Heart left ventricle (tissue), 16 donors: ENCODE measurements at regions not wholly inside any gene's neighbourhood (a gene's known extent, or its start where the extent isn't known, plus 50 kb on each side); places are given as distances from the start of the nearest gene placed in this dataset.

ENCODE experiments used
- ATAC-seq, 4 donors: fragments of 200-7000 bp; cut with Tn5 transposase; one replicate each; pipeline ENCODE4 v1.9.1; 2020 to 2022; ENCODE audit warnings: moderate library complexity in 4 of 4, mild to moderate bottlenecking in 3 of 4, moderate number of reproducible peaks in 1 of 4
- DNase-seq, 5 donors: peaks; one replicate each; pipeline ENCODE4 v3.0.0-alpha.2; 2020
- H3K27ac ChIP-seq, 12 donors: fragments of 200-600 bp; sonication (generic) in 4 of 12; one replicate each; pipeline versions ENCODE4 v1.5.0 to v1.8.0; 2016 to 2022; ENCODE audit warnings: mild to moderate bottlenecking in 2 of 12
- H3K27me3 ChIP-seq, 9 donors: fragments of 200-600 bp; sonication (generic) in 2 of 9; one replicate each; pipeline versions ENCODE4 v1.5.1 to v1.8.0; 2016 to 2022; ENCODE audit warnings: mild to moderate bottlenecking in 3 of 9
- H3K36me3 ChIP-seq, 9 donors: fragments of 200-600 bp; sonication (generic) in 2 of 9; one replicate each; pipeline versions ENCODE4 v1.5.0 to v1.8.0; 2018 to 2022; ENCODE audit warnings: mild to moderate bottlenecking in 2 of 9
- H3K4me1 ChIP-seq, 12 donors: fragments of 200-600 bp; sonication (generic) in 4 of 12; one replicate each; pipeline versions ENCODE4 v1.5.0 to v1.8.0; 2016 to 2022; ENCODE audit warnings: mild to moderate bottlenecking in 3 of 12
- H3K4me3 ChIP-seq, 12 donors: fragments of 200-600 bp; sonication (generic) in 4 of 12; one replicate each; pipeline versions ENCODE4 v1.5.0 to v1.8.0; 2017 to 2022; ENCODE audit warnings: mild to moderate bottlenecking in 9 of 12, moderate library complexity in 4 of 12
- H3K9me3 ChIP-seq, 12 donors: fragments of 200-600 bp; sonication (generic) in 4 of 12; one replicate each; pipeline versions ENCODE4 v1.5.0 to v1.8.0; 2016 to 2022; ENCODE audit warnings: mild to moderate bottlenecking in 1 of 12
- POLR2A ChIP-seq, 2 donors: fragments of 450-650 bp; IDR thresholded peaks; one replicate each; pipeline ENCODE4 v1.6.1; 2017; ENCODE audit warnings: antibody characterized with exemption in 2 of 2, mild to moderate bottlenecking in 2 of 2, moderate library complexity in 2 of 2
- WGBS, 4 donors: extraction: QIAGEN DNeasy Blood & Tissue Kit in 2 of 4; methylation state at CpG; one replicate each; pipeline versions ENCODE4 v1.1.5 to v1.1.7; 2013 to 2018; 5-methylcytosine and 5-hydroxymethylcytosine counted together
- intact Hi-C, 10 donors: fragments of 100-400 bp; cut with DNase I; formaldehyde crosslinking; loops; one replicate each; pipeline versions ENCODE4 v1.11.1 to v1.14.2; 2022
- TF ChIP-seq, protein P1 (sequence below), 12 donors: fragments of 200-600 bp; sonication (generic) in 4 of 12; IDR thresholded peaks; one replicate each; pipeline versions ENCODE4 v1.5.0 to v1.8.0; 2018 to 2022; ENCODE audit warnings: antibody characterized with exemption in 12 of 12, mild to moderate bottlenecking in 5 of 12
- donor health status: ischemic (EF 13 %, LVEDD 7.1; RV severe dilation, severe dysfunction).
- donor health status: healthy with polysubstance abuse.
- donor health status: DM: no; HTN: yes; CAD: no.
- donor health status: DM: no; HTN: no; CAD: no.
- donor health status: ischemic (EF 25% LVEDD 6.9; RV normal size, moderate dysfunction).
- donor health status: ischemic (EF 25% LVEDD 5.7; RV mildly dilated, moderate dysfunction).
- donor health status: healthy.
- donor health status: DM: yes; HTN: yes; CAD: no.
- donor health status: ischemic (EF 35%, LVEDD 5.7; RV mildly dilated, moderate dysfunction).
- donor health status: nonischemic (EF 11% LVEDD 7.7; RV severe dilation, severe dysfunction).
- donor health status: DM: yes; HTN: yes; CAD: no.
- donor health status: PGD.
- donor health status: ischemic (EF 29% LVEDD 5.4; RV normal size, mild dysfunction).
- donor health status: nonischemic (EF 23%, LVEDD 6.1; RV moderate dilation, normal function).

DNA sequence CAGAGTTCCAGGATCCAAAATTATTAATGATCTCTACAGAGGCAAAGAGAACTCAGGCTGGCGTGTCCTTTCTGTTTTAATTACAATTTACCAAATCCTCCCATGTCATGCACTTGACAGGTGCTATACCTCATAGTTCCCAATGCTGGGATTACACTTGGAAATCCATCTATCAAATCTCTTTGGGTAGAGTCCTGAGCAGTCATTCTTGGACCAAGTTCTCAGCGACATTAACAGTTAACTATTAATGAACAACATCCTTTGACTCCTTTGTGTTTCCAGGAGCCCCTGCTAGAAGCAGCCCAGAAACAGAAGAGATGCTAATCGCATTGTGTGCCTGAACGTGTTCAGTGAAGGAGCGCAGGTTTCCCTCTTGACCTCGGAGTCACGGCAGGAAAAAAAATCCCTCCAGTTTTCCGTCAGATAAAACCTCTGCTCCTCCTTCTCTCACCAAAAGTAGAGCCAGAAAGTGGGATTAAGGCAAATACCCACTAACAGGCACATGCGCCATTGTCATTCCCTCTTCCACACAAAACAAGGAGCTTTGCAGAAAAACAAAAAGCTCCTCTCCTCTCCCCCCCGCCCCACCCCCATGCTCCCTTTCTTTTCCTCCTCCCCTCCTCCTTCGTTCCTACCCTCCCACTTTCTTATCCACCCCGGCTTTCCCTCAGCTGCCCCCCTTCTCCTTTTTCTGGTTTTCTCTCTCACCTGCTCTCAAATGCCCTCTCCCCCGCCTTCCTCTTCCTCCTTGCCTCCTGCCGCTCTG is 224.7 kb downstream of the ZIC5 start:
- Histone ChIP-seq H3K36me3 (no peaks in the 10 kb centered on the region), H3K27ac (no peak overlapping the region), H3K9me3 (peaks cover 0 to 6% (median 0%) of the 10 kb centered on the region in 12 donors), H3K4me3 (no peak overlapping the region), H3K27me3 (no peaks in the 10 kb centered on the region), H3K4me1 (peaks cover 0 to 13% (median 3%) of the 10 kb centered on the region in 12 donors)
- no peak for ATAC-seq
- intact Hi-C loops: no loop called here
- WGBS, 4 donors: 57 to 74% (median 63%) methylated on average over 14 of the region's 14 CpGs
- TF ChIP-seq, protein P1, sequence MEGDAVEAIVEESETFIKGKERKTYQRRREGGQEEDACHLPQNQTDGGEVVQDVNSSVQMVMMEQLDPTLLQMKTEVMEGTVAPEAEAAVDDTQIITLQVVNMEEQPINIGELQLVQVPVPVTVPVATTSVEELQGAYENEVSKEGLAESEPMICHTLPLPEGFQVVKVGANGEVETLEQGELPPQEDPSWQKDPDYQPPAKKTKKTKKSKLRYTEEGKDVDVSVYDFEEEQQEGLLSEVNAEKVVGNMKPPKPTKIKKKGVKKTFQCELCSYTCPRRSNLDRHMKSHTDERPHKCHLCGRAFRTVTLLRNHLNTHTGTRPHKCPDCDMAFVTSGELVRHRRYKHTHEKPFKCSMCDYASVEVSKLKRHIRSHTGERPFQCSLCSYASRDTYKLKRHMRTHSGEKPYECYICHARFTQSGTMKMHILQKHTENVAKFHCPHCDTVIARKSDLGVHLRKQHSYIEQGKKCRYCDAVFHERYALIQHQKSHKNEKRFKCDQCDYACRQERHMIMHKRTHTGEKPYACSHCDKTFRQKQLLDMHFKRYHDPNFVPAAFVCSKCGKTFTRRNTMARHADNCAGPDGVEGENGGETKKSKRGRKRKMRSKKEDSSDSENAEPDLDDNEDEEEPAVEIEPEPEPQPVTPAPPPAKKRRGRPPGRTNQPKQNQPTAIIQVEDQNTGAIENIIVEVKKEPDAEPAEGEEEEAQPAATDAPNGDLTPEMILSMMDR (IDR thresholded peaks at IDR 0.05): no peak
- no peak for TF ChIP-seq POLR2A (IDR thresholded peaks at IDR 0.05)
- no peak for DNase-seq

DNA sequence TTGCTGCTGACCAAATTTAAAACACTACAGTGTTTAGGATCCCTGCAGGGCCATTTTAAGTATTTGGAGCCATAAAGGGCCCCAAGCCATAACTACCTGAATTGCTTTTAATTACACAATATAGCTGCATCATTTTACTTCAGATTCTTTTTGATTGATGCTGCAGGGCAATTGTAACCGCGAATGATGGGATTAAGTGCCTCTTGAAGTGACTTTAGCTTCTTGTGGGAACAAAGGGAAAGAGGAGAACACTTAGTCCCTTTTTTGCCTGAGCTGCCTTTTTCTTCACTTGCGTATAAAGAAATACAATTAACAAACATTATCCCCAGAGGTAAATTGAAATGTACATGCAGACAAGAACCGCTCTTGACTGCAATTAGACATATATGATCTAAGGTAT is 228.5 kb downstream of the ZIC5 start:
- Histone ChIP-seq H3K27ac (no peak overlapping the region), H3K9me3 (no peaks in the 10 kb centered on the region), H3K27me3 (no peaks in the 10 kb centered on the region), H3K4me3 (no peak overlapping the region), H3K4me1 (peaks cover 0 to 13% (median 3%) of the 10 kb centered on the region in 12 donors), H3K36me3 (no peaks in the 10 kb centered on the region)
- ATAC-seq: no peak
- DNase-seq: no peak
- 90 to 95% (median 94%) methylated on average over 4 of the region's 4 CpGs for WGBS, 4 donors
- TF ChIP-seq POLR2A (IDR thresholded peaks at IDR 0.05): no peak
- TF ChIP-seq, protein P1 (IDR thresholded peaks at IDR 0.05): no peak
- intact Hi-C loops: loop anchor here in 1 of 10 donors (5.0 kb wide), 1 partner anchor 36 kb away; no protein-coding TSS in a partner anchor

DNA sequence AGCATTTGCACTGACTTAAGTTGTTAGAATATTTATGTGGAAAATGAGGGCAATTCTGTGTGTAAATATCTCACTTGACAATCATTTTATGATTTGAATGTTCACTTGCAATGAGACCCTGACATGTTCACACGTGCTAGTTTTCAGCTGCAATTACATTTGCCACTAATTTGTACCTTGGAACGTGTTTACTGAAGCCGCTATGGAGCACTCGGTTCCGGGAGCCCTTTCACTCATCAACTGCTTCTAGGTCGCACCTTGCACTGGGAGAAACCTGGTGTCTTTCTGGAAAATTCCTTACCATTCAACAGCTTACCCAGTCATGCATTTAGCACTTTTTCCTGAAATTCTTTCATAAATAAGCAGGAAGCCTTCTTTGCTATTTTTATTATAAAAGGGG is 229.6 kb downstream of the ZIC5 start:
- Histone ChIP-seq H3K9me3 (no peaks in the 10 kb centered on the region), H3K4me3 (peak overlapping the region in 1 of 12 donors; percentile 14), H3K4me1 (peaks cover 0 to 13% (median 3%) of the 10 kb centered on the region in 12 donors), H3K27ac (no peak overlapping the region), H3K27me3 (no peaks in the 10 kb centered on the region), H3K36me3 (no peaks in the 10 kb centered on the region)
- TF ChIP-seq, protein P1 (IDR thresholded peaks at IDR 0.05): no peak
- no peak for TF ChIP-seq POLR2A (IDR thresholded peaks at IDR 0.05)
- no peak for DNase-seq
- intact Hi-C loops: loop anchor here in 1 of 10 donors (5.0 kb wide), 1 partner anchor 35 kb away; no protein-coding TSS in a partner anchor
- 57 to 72% (median 60%) methylated on average over 6 of the region's 6 CpGs for WGBS, 4 donors
- ATAC-seq: no peak

DNA sequence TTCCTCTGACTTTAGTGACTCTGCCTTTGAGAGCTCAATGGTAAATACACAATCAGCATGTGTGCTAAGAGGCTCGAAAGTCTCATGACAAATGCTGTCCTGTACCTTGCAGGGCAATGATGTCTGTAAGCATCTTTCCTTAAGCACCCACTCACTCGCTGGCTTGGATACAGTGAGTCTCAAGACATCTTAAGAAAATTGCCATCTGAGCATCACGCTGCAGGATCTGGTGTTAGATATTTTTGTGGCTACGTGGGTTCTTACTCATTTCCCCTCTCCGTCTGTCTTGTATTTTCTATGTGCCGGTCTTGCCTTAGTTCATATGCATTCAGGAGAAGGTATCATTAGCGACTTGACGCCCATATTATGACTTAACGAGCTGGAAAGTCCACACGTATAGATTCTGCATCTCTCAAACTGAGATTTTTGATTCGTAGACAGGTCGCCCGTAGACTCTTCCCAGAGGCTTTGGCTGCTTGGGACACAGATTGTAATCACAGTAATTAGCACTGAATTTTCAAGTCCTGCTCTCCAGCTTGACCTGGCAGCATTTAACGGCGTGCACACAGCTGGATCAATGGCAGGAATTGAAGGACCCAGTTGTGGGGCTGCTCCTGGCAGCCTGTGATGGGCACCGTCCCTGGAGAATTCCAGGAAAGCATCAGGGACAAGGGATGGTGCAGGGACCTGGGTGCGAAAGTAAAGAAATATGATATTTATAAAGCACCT is 231.2 kb downstream of the ZIC5 start:
- no peak for TF ChIP-seq POLR2A (IDR thresholded peaks at IDR 0.05)
- TF ChIP-seq, protein P1 (IDR thresholded peaks at IDR 0.05): no peak
- no peak for ATAC-seq
- Histone ChIP-seq H3K4me1 (peaks cover 0 to 13% (median 3%) of the 10 kb centered on the region in 12 donors), H3K27me3 (no peaks in the 10 kb centered on the region), H3K36me3 (no peaks in the 10 kb centered on the region), H3K4me3 (no peak overlapping the region), H3K27ac (no peak overlapping the region), H3K9me3 (no peaks in the 10 kb centered on the region)
- 83 to 88% (median 85%) methylated on average over 17 of the region's 17 CpGs for WGBS, 4 donors
- DNase-seq: no peak
- intact Hi-C loops: loop anchor here in 1 of 10 donors (5.0 kb wide), 1 partner anchor 33 kb away; no protein-coding TSS in a partner anchor
